H9 (cell line): ENCODE measurements at regions not wholly inside any gene's neighbourhood (a gene's known extent, or its start where the extent isn't known, plus 50 kb on each side); places are given as distances from the start of the nearest gene placed in this dataset.
"Not testable (repeated sequence)": the region's sequence is repeated elsewhere in the genome, so short reads cannot be mapped to it uniquely, and the experiment has no call there.

Experiments
- DNase-seq: peaks from one replicate; pipeline ENCODE4 v3.0.0-alpha.2; 2017
- H2AFZ ChIP-seq: one replicate; pipeline ENCODE4 v1.6.1; 2013; ENCODE audit warnings: mild to moderate bottlenecking, low read length, control low read depth, moderate library complexity
- H2AK5ac ChIP-seq: 2 replicates; pipeline ENCODE4 v1.6.1; 2013; ENCODE audit warnings: low read length, control low read depth, mixed read lengths; ENCODE audit not compliant: insufficient read length
- H2BK120ac ChIP-seq: one replicate; pipeline ENCODE4 v1.6.1; 2013; ENCODE audit warnings: low read depth, mild to moderate bottlenecking, low read length, control low read depth, inconsistent platforms; ENCODE audit not compliant: poor library complexity, severe bottlenecking
- H2BK12ac ChIP-seq: 2 replicates; pipeline ENCODE4 v1.6.1; 2013; ENCODE audit warnings: low read length, control low read depth, mixed read lengths, low read depth; ENCODE audit not compliant: insufficient read length
- H2BK15ac ChIP-seq: 2 replicates; pipeline ENCODE4 v1.6.1; 2013; ENCODE audit warnings: low read depth, low read length, control low read depth
- H2BK20ac ChIP-seq: one replicate; pipeline ENCODE4 v1.6.1; 2013; ENCODE audit warnings: low read depth, mild to moderate bottlenecking, low read length, control low read depth, inconsistent platforms; ENCODE audit not compliant: poor library complexity, severe bottlenecking
- H2BK5ac ChIP-seq: 2 replicates; pipeline ENCODE4 v1.6.1; 2013; ENCODE audit warnings: low read length, control low read depth, mixed read lengths; ENCODE audit not compliant: insufficient read length
- H3K14ac ChIP-seq: 2 replicates; pipeline ENCODE4 v1.6.1; 2013; ENCODE audit warnings: low read length, control low read depth; ENCODE audit not compliant: insufficient read depth
- H3K18ac ChIP-seq: 2 replicates; pipeline ENCODE4 v1.6.1; 2013; ENCODE audit warnings: low read depth, mild to moderate bottlenecking, mixed read lengths, low read length, control low read depth; ENCODE audit not compliant: insufficient read length
- H3K23ac ChIP-seq: 2 replicates; pipeline ENCODE4 v1.6.1; 2013; ENCODE audit warnings: low read length, control low read depth, mixed read lengths, low read depth; ENCODE audit not compliant: insufficient read length
- H3K23me2 ChIP-seq: 2 replicates; pipeline ENCODE4 v1.6.1; 2013; ENCODE audit warnings: low read depth, mild to moderate bottlenecking, mixed read lengths, low read length, control low read depth; ENCODE audit not compliant: insufficient read length, poor library complexity, severe bottlenecking
- H3K27ac ChIP-seq: 2 replicates; pipeline ENCODE4 v1.5.1; 2013; ENCODE audit warnings: low read length, control low read depth, mixed read lengths, low read depth; ENCODE audit not compliant: insufficient read length
- H3K27me3 ChIP-seq: 2 replicates; pipeline ENCODE4 v1.6.1; 2013; ENCODE audit warnings: low read length, control low read depth, inconsistent platforms; ENCODE audit not compliant: insufficient read depth
- H3K4ac ChIP-seq: 2 replicates; pipeline ENCODE4 v1.6.1; 2013; ENCODE audit warnings: low read depth, mild to moderate bottlenecking, control low read depth, inconsistent platforms, low read length, moderate library complexity
- H3K4me1 ChIP-seq: 2 replicates; pipeline ENCODE4 v1.6.1; 2013; ENCODE audit warnings: low read length, control low read depth, inconsistent platforms; ENCODE audit not compliant: insufficient read depth
- H3K4me2 ChIP-seq: 2 replicates; pipeline ENCODE4 v1.6.1; 2013; ENCODE audit warnings: low read length, control low read depth, mixed read lengths; ENCODE audit not compliant: insufficient read length, insufficient read depth
- H3K56ac ChIP-seq: 2 replicates; pipeline ENCODE4 v1.6.1; 2013; ENCODE audit warnings: low read depth, mild to moderate bottlenecking, mixed read lengths, low read length, control low read depth; ENCODE audit not compliant: insufficient read length
- H3K79me1 ChIP-seq: 2 replicates; pipeline ENCODE4 v1.6.1; 2013; ENCODE audit warnings: low read depth, mild to moderate bottlenecking, moderate library complexity, low read length, control low read depth, inconsistent platforms; ENCODE audit not compliant: insufficient read depth, poor library complexity, severe bottlenecking
- H3K79me2 ChIP-seq: 2 replicates; pipeline ENCODE4 v1.6.1; 2013; ENCODE audit warnings: low read length, control low read depth, inconsistent platforms; ENCODE audit not compliant: insufficient read depth
- H3K9ac ChIP-seq: 2 replicates; pipeline ENCODE4 v1.6.1; 2013; ENCODE audit warnings: low read length, control low read depth, mixed read lengths; ENCODE audit not compliant: insufficient read length; ENCODE audit errors: extremely low read depth
- H3K9me3 ChIP-seq: one replicate; pipeline ENCODE4 v1.6.1; 2013; ENCODE audit warnings: low read depth, low read length, inconsistent platforms; ENCODE audit not compliant: control insufficient read depth
- H3T11ph ChIP-seq: one replicate; pipeline ENCODE4 v1.6.1; 2013; ENCODE audit warnings: mild to moderate bottlenecking, low read length, control low read depth, inconsistent platforms
- H4K20me1 ChIP-seq: one replicate; pipeline ENCODE4 v1.6.1; 2013; ENCODE audit not compliant: control insufficient read depth, insufficient read length, insufficient read depth
- H4K5ac ChIP-seq: 2 replicates; pipeline ENCODE4 v1.6.1; 2013; ENCODE audit warnings: low read depth, mild to moderate bottlenecking, mixed read lengths, low read length, control low read depth; ENCODE audit not compliant: insufficient read length
- H4K8ac ChIP-seq: replicated peaks from 2 replicates; pipeline ENCODE4 v1.6.1; 2013; ENCODE audit warnings: low read length, control low read depth, mixed read lengths, low read depth; ENCODE audit not compliant: insufficient read length
- H4K91ac ChIP-seq: 2 replicates; pipeline ENCODE4 v1.6.1; 2013; ENCODE audit warnings: low read depth, mild to moderate bottlenecking, moderate library complexity, mixed read lengths, low read length, control low read depth; ENCODE audit not compliant: insufficient read length
- H3K27ac Mint-ChIP-seq, 3 experiments: 2 replicates in 2 of 3; 3 replicates in 1 of 3; pipeline ENCODE4 v1.8.0; 2020 to 2021; ENCODE audit warnings: mixed read lengths in 3 of 3, mild to moderate bottlenecking in 1 of 3, moderate library complexity in 1 of 3
- H3K27me3 Mint-ChIP-seq: 2 replicates; pipeline ENCODE4 v1.8.0; 2021; ENCODE audit warnings: low read depth, mild to moderate bottlenecking, moderate library complexity, mixed read lengths
- H3K36me3 Mint-ChIP-seq, 3 experiments: 2 replicates in 2 of 3; 3 replicates in 1 of 3; pipeline ENCODE4 v1.8.0; 2020 to 2021; ENCODE audit warnings: low read depth in 3 of 3, mixed read lengths in 3 of 3; ENCODE audit not compliant: insufficient read depth in 1 of 3
- H3K4me1 Mint-ChIP-seq, 2 experiments: 2 replicates each; pipeline ENCODE4 v1.8.0; 2020; ENCODE audit warnings: mixed read lengths in 2 of 2
- H3K4me3 Mint-ChIP-seq, 2 experiments: 2 replicates in 1 of 2; 3 replicates in 1 of 2; pipeline ENCODE4 v1.8.0; 2020 to 2021; ENCODE audit warnings: mild to moderate bottlenecking in 2 of 2, mixed read lengths in 2 of 2, moderate library complexity in 1 of 2
- H3K9me3 Mint-ChIP-seq, 2 experiments: 2 replicates in 1 of 2; 3 replicates in 1 of 2; pipeline ENCODE4 v1.8.0; 2020; ENCODE audit warnings: mild to moderate bottlenecking in 2 of 2, mixed read lengths in 2 of 2, moderate library complexity in 1 of 2
- WGBS: extraction: QIAGEN DNeasy Blood & Tissue Kit; methylation state at CpG from one replicate; pipeline ENCODE4 v1.1.7; 2013; ENCODE audit warnings: missing lambda C conversion rate, low lambda C conversion rate, mixed read lengths; ENCODE audit not compliant: insufficient read length; ENCODE audit errors: extremely low coverage; 5-methylcytosine and 5-hydroxymethylcytosine counted together
- TF ChIP-seq, protein P1 (sequence below): fragments of 200-600 bp; sonication (generic); conservative IDR thresholded peaks from 3 replicates; pipeline ENCODE4 v1.8.0; 2021; ENCODE audit warnings: antibody characterized with exemption, mild to moderate bottlenecking

DNA sequence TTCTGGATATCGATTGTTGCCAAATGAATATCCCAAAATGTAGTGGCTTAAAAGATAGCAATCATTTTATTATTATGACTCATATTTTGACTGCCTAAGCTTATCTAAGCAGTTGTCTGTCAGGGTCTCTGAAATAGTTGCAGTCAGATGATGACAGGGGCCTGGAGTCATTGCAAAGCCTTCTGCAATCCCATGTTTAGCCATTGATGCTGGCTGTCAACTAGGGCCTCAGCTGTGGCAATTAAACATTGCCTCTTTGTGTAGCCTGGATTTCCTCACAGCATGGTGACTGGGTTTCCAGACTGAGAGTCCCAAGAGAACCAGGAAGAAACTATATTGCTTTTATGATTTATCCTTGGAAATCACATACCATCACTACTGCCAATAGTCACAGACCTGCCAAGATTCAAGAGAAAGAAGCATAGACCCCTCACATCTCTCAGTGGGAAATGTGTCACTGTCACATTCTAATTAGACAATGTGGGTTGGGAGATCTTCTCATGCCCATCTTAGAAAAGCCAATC is 227.3 kb upstream of the NOCT start:
- Histone ChIP-seq H3K79me2 (no peaks in the 10 kb centered on the region; the same call in 1 of the 2 replicates), H4K20me1 (no peaks in the 10 kb centered on the region), H3K27ac (no peak overlapping the region), H2BK15ac (no peak overlapping the region), H2BK5ac (no peak overlapping the region), H3K9me3 (no peaks in the 10 kb centered on the region), H3K23ac (no peak overlapping the region), H2AK5ac (no peak overlapping the region), H2BK12ac (no peak overlapping the region), H3K4me2 (no peak overlapping the region), H3T11ph (no peak overlapping the region), H3K9ac (no peak overlapping the region), H3K18ac (no peak overlapping the region), H4K8ac (no peak overlapping the region), H3K23me2 (no peaks in the 10 kb centered on the region), H2AFZ (no peak overlapping the region), H3K79me1 (no peaks in the 10 kb centered on the region), H3K27me3 (no peaks in the 10 kb centered on the region), H4K5ac (no peak overlapping the region), H2BK20ac (no peak overlapping the region), H2BK120ac (no peak overlapping the region), H3K14ac (no peak overlapping the region), H3K56ac (no peak overlapping the region), H3K4ac (no peak overlapping the region), H4K91ac (no peak overlapping the region), H3K4me1 (no peaks in the 10 kb centered on the region; the same call in 1 of the 2 replicates)
- Mint-ChIP-seq H3K36me3 (no peaks in the 10 kb centered on the region; a peak in 1 of 7 replicates), H3K9me3 (peaks cover 0 to 2% of the 10 kb centered on the region in 2 experiments; a peak in 1 of 5 replicates), H3K27ac (no peak overlapping the region), H3K4me3 (no peak overlapping the region), H3K4me1 (peaks cover 4 to 11% of the 10 kb centered on the region in 2 experiments; a peak in 2 of 4 replicates), H3K27me3 (peaks cover 3% of the 10 kb centered on the region; the same call in 1 of the 2 replicates)
- no CpG with 5 or more reads among the region's 1 CpG for WGBS
- TF ChIP-seq, protein P1, sequence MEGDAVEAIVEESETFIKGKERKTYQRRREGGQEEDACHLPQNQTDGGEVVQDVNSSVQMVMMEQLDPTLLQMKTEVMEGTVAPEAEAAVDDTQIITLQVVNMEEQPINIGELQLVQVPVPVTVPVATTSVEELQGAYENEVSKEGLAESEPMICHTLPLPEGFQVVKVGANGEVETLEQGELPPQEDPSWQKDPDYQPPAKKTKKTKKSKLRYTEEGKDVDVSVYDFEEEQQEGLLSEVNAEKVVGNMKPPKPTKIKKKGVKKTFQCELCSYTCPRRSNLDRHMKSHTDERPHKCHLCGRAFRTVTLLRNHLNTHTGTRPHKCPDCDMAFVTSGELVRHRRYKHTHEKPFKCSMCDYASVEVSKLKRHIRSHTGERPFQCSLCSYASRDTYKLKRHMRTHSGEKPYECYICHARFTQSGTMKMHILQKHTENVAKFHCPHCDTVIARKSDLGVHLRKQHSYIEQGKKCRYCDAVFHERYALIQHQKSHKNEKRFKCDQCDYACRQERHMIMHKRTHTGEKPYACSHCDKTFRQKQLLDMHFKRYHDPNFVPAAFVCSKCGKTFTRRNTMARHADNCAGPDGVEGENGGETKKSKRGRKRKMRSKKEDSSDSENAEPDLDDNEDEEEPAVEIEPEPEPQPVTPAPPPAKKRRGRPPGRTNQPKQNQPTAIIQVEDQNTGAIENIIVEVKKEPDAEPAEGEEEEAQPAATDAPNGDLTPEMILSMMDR = no peak
- DNase-seq = no peak

DNA sequence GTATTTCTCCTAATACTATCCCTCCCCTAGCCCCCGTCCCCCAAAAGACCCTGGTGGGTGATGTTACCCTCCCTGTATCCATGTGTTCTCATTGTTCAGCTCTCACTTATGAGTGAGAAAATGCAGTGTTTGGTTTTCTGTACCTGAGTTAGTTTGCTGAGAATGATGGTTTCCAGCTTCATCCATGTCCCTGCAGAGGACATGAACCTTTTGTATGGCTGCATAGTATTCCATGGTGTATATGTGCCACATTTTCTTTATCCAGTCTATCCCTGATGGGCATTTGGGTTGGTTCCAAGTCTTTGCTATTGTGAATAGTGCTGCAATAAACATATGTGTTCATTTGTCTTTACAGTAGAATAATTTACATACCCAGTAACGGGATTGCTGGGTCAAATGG is 235.8 kb upstream of the NOCT start:
- H3K9me3 Mint-ChIP-seq, H3K4me1 Mint-ChIP-seq, H3K4me2 ChIP-seq, H3K56ac ChIP-seq, H4K8ac ChIP-seq, H2BK20ac ChIP-seq, H4K91ac ChIP-seq, H2AK5ac ChIP-seq, H3K9me3 ChIP-seq, H4K20me1 ChIP-seq, H3K4me3 Mint-ChIP-seq, DNase-seq, H3T11ph ChIP-seq, H2BK120ac ChIP-seq, H4K5ac ChIP-seq, H2BK15ac ChIP-seq, H2BK5ac ChIP-seq, H3K27me3 Mint-ChIP-seq, H2AFZ ChIP-seq, H3K23ac ChIP-seq, H3K79me1 ChIP-seq, H3K79me2 ChIP-seq, H3K27ac Mint-ChIP-seq, H3K27ac ChIP-seq, H3K4me1 ChIP-seq, H3K23me2 ChIP-seq, H3K36me3 Mint-ChIP-seq, H3K9ac ChIP-seq, H3K18ac ChIP-seq, H3K4ac ChIP-seq, H3K14ac ChIP-seq, H3K27me3 ChIP-seq, H2BK12ac ChIP-seq: not testable (repeated sequence)
- WGBS = no CpG with 5 or more reads among the region's 2 CpGs
